Stimulated activated CD4-positive, alpha-beta T cell treated with anti-CD3 and anti-CD28 coated beads, Interleukin-2, amount 100 ng/mL, for 4 hours (primary cell): ENCODE measurements at regions not wholly inside any gene's neighbourhood (a gene's known extent, or its start where the extent isn't known, plus 50 kb on each side); places are given as distances from the start of the nearest gene placed in this dataset.

Experiments
- DNase-seq: peaks from one replicate; pipeline ENCODE4 v3.0.0-alpha.2; 2020; ENCODE audit warnings: low read depth

DNA sequence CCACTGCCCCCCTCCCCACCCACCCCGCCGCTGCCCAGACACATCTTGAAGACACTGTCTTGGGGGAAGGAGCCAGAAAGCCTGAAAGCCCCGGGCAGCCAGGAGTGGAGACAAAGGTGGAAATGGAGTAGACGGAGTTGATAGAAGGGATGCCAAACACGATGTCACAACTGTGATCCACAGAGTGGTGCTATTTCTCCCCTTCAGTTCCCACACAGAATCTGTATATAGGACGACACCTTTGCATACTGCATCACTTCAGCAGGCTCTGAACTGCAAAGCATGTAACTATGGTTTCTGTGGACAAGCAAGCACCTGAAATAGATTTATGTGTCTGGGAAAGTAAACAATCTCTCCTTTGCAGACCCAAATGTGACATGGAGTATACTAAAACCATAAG, 56.4 kb upstream of the F13A1 start:
- DNase-seq = no peak

- DNase-seq = no peak
Measured at GRCh38 chr6:6377621-6378020, 57.2 kb upstream of the F13A1 start.

- DNase-seq = no peak
Measured at GRCh38 chr6:6379573-6379972, 59.1 kb upstream of the F13A1 start.

DNA sequence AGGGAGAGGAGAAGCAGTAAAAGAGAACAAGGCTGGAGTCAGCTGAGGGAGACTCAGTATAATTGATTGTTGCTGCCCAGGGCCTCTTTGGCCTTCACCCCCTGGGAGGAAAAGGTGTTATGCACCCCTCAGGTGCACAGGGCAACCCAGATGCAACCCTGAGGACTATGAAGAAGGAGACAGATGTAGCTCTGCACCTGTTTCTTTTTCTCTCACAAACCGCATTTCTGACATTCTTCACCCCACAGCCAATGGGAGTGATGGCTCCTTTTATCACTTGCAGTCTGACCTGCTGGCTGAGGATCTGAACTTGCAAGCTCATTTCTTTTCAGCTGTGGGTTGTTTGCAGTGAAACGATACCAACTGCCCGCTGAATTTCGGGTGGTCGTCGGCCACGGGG, 64.1 kb upstream of the F13A1 start:
- DNase-seq = no peak

- DNase-seq = no peak
Measured at GRCh38 chr6:6386010-6386409, 65.5 kb upstream of the F13A1 start.

- DNase-seq = no peak
Measured at GRCh38 chr6:6390849-6391602, 70.6 kb upstream of the F13A1 start.

- DNase-seq = no peak
Measured at GRCh38 chr6:6392214-6393068, 72.0 kb upstream of the F13A1 start.

DNA sequence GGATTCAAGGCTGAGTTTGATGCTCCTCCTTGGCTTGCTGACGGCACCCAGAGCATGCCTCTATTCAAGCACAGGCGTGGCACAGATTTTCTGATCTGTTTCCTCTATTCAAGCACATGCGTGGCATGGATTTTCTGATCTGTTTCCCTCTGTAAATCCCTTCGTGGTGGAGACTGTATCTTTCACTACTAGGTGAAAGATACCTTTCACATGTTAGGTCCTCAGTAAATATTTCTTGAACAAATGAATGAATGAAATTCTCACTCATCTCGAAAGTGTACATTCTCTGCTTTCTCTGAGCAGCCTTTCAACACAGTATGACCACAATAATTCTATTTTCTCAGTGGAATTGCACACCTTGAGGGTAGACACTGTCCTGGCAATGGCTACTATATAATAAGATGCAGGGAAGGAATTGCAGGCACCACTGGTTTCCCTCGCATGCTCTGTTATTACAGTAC, 72.6 kb upstream of the F13A1 start:
- no peak for DNase-seq

DNA sequence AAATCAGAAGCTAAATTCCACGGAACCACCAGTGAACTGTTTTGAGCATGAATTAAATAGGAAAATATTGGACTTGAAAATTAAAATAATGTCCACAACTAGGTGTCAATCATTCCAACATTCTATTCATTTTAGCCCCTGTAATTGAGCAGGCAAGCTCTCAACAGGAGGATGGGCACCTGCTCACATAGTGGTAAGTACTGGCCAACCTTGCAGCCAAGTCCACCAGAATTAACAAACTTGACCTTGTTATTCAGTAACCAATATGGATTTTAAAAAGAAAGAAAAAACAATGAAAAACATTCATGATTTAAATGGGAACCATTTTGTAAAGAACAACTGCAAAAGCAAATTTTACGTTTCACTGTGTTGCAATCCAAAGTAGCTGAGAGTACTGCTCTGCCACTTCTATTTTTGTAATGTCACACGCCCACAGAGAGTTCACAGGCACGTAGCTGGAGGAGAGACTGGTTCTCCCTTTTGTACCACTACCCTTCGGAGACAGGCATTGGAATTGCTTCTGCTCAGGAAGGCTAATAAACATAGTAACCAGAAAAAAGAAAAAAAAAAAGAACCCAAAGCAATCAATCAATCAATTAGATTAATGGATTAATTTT, 75.2 kb upstream of the F13A1 start:
- no peak for DNase-seq

GRCh38 chr6:6397842-6398241, 77.4 kb upstream of the F13A1 start:
- DNase-seq = no peak

- DNase-seq = no peak
Measured at GRCh38 chr6:6399568-6399967, 79.1 kb upstream of the F13A1 start.

DNA sequence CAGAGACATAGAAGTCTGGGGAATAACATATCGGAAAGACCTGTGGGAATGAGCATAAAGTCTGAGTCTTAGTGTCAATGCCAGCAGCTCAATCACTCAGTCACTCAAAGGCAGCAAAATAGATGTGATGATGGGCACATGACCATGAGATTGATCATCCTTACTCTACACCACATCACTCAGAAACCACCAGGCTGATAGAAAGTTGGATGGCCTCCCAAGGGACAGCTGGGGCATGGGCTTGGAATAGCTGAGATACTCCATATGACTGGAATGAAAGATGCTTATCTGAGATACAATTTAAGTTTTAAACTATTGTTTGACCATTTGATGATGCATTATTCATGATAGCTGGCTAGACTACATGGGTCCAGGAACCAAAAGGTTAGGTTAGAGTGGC, 80.9 kb upstream of the F13A1 start:
- no peak for DNase-seq

DNA sequence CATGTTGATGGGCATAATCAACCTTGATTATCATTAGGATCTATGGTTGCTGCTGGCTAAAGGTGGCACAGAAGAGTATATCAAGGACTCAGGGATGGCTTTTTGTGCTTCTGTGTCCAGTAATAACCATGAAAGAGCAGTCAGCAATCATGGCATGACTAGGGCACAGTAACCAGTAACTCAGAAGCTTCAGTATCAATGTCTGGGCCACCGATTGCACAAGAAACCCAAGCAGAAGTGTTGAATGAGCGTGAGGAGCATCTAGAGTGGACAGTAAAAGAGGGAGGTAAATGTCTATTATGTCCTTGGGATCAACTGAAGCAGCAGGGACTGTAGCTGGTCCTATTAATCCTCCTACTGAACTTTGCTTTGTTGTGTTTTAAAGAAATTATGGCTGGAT, 81.5 kb upstream of the F13A1 start:
- no peak for DNase-seq

DNA sequence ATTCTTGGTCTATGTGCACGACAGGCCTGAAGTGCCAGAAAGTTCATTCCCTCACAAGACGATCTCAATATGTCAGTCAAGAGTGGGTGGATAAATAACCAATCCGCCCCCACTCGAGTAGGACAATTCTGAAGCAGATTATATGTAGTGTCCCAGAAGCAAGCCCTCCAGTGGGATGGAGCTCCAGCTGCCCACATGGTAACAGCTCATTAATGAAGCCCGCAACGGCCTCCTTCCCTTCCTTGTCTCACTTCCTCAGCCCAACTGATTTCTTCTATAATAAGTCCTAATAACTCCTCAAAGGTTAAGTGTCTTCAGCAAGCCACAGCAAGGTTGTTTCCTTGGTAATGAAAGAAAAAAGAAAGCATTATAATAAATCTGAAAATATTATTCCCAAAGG, 82.1 kb upstream of the F13A1 start:
- DNase-seq = no peak

DNA sequence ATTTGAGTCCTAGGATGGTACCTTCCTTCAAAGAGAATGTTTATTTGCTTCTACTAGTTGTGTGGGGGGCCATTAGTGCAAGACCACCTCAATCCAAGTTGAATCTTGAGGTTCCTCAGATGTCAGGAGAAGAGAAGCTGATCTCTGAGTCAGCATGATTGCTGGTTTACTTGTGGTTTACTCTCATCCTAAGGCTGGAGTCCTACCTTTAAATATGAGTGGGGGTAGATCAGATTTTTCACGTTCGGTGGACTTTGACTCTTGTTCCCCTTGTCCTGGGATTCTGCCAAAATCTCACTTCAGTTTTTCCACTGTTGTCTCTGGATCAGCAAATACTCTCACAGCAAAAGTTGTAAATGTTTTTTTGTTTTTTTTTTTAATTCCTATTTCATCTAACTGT, 84.6 kb upstream of the F13A1 start:
- no peak for DNase-seq

DNA sequence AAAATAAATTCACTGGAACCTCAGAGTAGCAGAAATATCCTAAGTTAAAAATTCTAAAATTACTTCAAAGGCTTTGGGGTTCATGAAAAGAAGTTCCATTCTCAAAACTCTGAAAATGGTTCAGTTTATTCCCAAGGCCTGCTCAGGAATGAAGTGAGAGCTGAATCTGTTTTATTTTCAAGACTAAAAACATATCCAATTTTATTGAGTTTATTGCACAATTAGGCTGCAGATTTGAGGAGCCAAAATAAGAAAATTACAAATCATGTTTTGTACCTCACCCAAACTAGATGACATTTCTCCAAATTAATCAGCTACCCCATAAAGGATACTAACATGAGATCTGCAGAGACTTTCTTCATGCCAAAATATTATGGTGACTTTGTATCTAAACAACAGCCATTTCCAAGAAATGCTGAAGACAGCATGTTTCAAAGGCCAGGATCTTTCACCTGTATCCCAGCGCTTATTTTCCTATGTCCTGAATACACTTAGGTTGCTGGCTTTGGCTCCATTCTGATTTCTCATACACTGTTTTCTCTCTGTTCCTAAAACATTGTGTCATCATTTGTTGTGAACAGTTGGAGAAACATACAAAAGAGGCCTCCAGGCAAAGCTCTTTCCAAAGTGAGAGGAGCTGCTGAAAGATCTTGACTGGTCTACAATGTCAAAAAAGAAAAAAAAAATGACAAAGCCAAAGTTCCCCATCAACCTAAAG, 85.7 kb upstream of the F13A1 start:
- no peak for DNase-seq

DNA sequence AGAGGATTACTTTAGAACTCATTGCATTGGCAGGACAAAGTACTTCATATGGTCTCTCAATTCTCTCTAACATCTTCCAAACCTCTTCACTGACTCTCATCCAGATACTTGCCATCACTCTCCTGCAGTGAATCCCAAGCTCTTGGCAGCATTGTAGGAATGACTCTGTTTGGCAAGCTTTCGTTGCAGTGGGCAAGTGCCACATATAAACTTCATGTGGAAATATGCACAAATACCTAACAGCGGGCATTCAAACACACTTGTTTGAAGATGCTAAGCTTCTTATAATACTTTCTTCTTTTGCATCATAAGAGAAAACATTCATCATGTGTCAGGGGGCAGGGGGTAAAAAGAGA, 86.2 kb upstream of the F13A1 start:
- DNase-seq = no peak

GRCh38 chr6:6407071-6407741, 86.7 kb upstream of the F13A1 start:
- DNase-seq = no peak

GRCh38 chr6:6409397-6410030, 89.1 kb upstream of the F13A1 start:
- no peak for DNase-seq

GRCh38 chr6:6411115-6411514, 90.7 kb upstream of the F13A1 start:
- DNase-seq = no peak

DNA sequence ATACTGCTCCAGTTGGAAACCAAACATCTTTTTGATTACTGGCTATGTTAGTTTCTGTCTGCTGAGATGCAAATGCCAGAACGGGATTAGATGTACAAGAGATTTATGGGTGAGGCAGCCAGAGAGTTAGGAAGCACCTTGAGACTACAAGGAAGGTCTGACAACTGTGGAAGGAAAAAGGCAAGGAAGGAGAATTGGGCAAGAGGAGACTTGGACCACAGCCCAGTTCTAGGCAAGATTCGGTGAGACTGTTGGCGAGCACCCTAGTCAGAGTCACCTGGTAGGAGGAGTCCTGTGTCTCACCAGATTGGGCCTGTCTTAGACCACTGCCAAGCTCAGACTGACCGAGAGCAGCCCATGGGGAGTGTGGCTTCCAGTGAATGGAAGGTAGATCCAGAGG, 91.8 kb upstream of the F13A1 start:
- no peak for DNase-seq
